HCT116 (cell line): ENCODE measurements at regions not wholly inside any gene's neighbourhood (a gene's known extent, or its start where the extent isn't known, plus 50 kb on each side); places are given as distances from the start of the nearest gene placed in this dataset.

ENCODE experiments used
- EZH2 ChIP-seq: fragments of 200-600 bp; sonication (generic); IDR thresholded peaks from 2 replicates; pipeline ENCODE4 v1.6.1; 2017; ENCODE audit warnings: antibody characterized with exemption, mixed run types
- REST ChIP-seq: IDR thresholded peaks from 2 replicates; pipeline ENCODE4 v1.6.1; 2012; ENCODE audit warnings: low read depth
- TF ChIP-seq, protein P1 (sequence below), 3 experiments: fragments of 200-600 bp in 1 of 3; sonication (generic) in 1 of 3; IDR thresholded peaks in 2 of 3; conservative IDR thresholded peaks in 1 of 3; 2 replicates each; pipeline ENCODE4 v1.5.1; 2012 to 2017; ENCODE audit warnings: low read depth in 2 of 3, low read length in 2 of 3, antibody characterized with exemption in 1 of 3, borderline replicate concordance in 1 of 3, control low read depth in 1 of 3, mild to moderate bottlenecking in 1 of 3, mixed read lengths in 1 of 3, mixed run types in 1 of 3, moderate library complexity in 1 of 3; ENCODE audit not compliant: insufficient read depth in 1 of 3

GRCh38 chr5:133664422-133664821 lies 52.1 kb upstream of the FSTL4 start:
- TF ChIP-seq, protein P1, sequence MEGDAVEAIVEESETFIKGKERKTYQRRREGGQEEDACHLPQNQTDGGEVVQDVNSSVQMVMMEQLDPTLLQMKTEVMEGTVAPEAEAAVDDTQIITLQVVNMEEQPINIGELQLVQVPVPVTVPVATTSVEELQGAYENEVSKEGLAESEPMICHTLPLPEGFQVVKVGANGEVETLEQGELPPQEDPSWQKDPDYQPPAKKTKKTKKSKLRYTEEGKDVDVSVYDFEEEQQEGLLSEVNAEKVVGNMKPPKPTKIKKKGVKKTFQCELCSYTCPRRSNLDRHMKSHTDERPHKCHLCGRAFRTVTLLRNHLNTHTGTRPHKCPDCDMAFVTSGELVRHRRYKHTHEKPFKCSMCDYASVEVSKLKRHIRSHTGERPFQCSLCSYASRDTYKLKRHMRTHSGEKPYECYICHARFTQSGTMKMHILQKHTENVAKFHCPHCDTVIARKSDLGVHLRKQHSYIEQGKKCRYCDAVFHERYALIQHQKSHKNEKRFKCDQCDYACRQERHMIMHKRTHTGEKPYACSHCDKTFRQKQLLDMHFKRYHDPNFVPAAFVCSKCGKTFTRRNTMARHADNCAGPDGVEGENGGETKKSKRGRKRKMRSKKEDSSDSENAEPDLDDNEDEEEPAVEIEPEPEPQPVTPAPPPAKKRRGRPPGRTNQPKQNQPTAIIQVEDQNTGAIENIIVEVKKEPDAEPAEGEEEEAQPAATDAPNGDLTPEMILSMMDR (IDR thresholded peaks at IDR 0.05 in 2 of 3, conservative IDR thresholded peaks at IDR 0.05 in 1 of 3; ENCODE audit: borderline replicate concordance in 1 of 3, insufficient read depth in 1 of 3, low read depth in 2 of 3, low read length in 2 of 3): no peak
- TF ChIP-seq EZH2 (no peak), REST (no peak)
